ENCODE measurements at regions not wholly inside any gene's neighbourhood (a gene's known extent, or its start where the extent isn't known, plus 50 kb on each side); places are given as distances from the start of the nearest gene placed in this dataset.

GRCh38 chr7:82624965-82625364, 181.4 kb upstream of the CACNA2D1 start:
- no peak for TF ChIP-seq CTCF (IDR thresholded peaks at IDR 0.05; ENCODE audit: insufficient read depth, low read length, poor library complexity, severe bottlenecking)
- TF ChIP-seq EZH2phosphoT487 (conservative IDR thresholded peaks at IDR 0.05; ENCODE audit: low read length), result no peak
